ENCODE measurements at regions not wholly inside any gene's neighbourhood (a gene's known extent, or its start where the extent isn't known, plus 50 kb on each side); places are given as distances from the start of the nearest gene placed in this dataset.
A peak's percentile ranks its signal among the peaks of the same experiment; 100 is the strongest.

GRCh38 chr3:71903936-71904335 lies 119.0 kb upstream of the PROK2 start:
- H4K20me1 ChIP-seq (ENCODE audit: insufficient read depth, low read length): peaks cover 44% of the 10 kb centered on the region
- Mint-ChIP-seq H3K4me1 (peaks cover 53% of the 10 kb centered on the region), H3K9me3 (peaks cover 0 to 32% (median 13%) of the 10 kb centered on the region in 7 donors), H3K27me3 (ENCODE audit: low read depth in 3 of 3) (peaks cover 92 to 95% (median 94%) of the 10 kb centered on the region in 3 donors), H3K4me3 (peak overlapping the region in 1 of 2 donors; percentile 76), H3K27ac (no peak overlapping the region), H3K36me3 (peaks cover 12 to 13% of the 10 kb centered on the region in 2 donors)
- H3K79me2 ChIP-seq (ENCODE audit: insufficient read depth, low read length): no peaks in the 10 kb centered on the region
- no peak for DNase-seq
- no peak overlapping the region for H3K4me3 ChIP-seq (replicated peaks in 1 of 3; ENCODE audit: low read depth in 2 of 3, low read length in 3 of 3)
- WGBS (ENCODE audit: insufficient coverage): 92% methylated on average over 4 of the region's 6 CpGs
- H3K9me3 ChIP-seq (replicated peaks in 1 of 2; ENCODE audit: control insufficient read depth in 1 of 2, insufficient read depth in 1 of 2, low read length in 2 of 2): peaks cover 5% of the 10 kb centered on the region in 2 donors
- H3K9ac ChIP-seq (ENCODE audit: insufficient read depth, low read length, poor library complexity, severe bottlenecking): no peak overlapping the region
- H3K27ac ChIP-seq (ENCODE audit: low read depth in 1 of 2, low read length in 2 of 2): no peak overlapping the region
- TF ChIP-seq, protein P1, sequence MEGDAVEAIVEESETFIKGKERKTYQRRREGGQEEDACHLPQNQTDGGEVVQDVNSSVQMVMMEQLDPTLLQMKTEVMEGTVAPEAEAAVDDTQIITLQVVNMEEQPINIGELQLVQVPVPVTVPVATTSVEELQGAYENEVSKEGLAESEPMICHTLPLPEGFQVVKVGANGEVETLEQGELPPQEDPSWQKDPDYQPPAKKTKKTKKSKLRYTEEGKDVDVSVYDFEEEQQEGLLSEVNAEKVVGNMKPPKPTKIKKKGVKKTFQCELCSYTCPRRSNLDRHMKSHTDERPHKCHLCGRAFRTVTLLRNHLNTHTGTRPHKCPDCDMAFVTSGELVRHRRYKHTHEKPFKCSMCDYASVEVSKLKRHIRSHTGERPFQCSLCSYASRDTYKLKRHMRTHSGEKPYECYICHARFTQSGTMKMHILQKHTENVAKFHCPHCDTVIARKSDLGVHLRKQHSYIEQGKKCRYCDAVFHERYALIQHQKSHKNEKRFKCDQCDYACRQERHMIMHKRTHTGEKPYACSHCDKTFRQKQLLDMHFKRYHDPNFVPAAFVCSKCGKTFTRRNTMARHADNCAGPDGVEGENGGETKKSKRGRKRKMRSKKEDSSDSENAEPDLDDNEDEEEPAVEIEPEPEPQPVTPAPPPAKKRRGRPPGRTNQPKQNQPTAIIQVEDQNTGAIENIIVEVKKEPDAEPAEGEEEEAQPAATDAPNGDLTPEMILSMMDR (IDR thresholded peaks at IDR 0.05): no peak
- peaks cover 65 to 84% of the 10 kb centered on the region in 2 donors for H3K27me3 ChIP-seq (ENCODE audit: control insufficient read depth in 2 of 2, insufficient read depth in 2 of 2, low read length in 2 of 2)
- peaks cover 45 to 50% of the 10 kb centered on the region in 2 donors for H3K4me1 ChIP-seq (ENCODE audit: control insufficient read depth in 1 of 2, insufficient read depth in 2 of 2, low read length in 2 of 2)
- no peaks in the 10 kb centered on the region for H3K36me3 ChIP-seq (replicated peaks in 1 of 2; ENCODE audit: control insufficient read depth in 1 of 2, insufficient read depth in 2 of 2, low read length in 2 of 2)
- intact Hi-C loops (cut with micrococcal nuclease): loop anchor here in 1 of 2 donors (10.0 kb wide), 1 partner anchor 201 kb away; no protein-coding TSS in a partner anchor
- no peak overlapping the region for H2AFZ ChIP-seq (ENCODE audit: insufficient read depth, low read depth, low read length, poor library complexity, severe bottlenecking)
- H3K4me2 ChIP-seq (replicated peaks; ENCODE audit: extremely low read depth, low read length, poor library complexity, severe bottlenecking): no peak overlapping the region

GRCh38 chr3:71903112-71903495 lies 118.2 kb upstream of the PROK2 start:
- peak in 2 of 3 donors; percentile 28 to 29 for DNase-seq
- WGBS (ENCODE audit: insufficient coverage): 0% methylated on average over 1 of the region's 2 CpGs
- Mint-ChIP-seq H3K36me3 (peaks cover 7 to 12% of the 10 kb centered on the region in 2 donors), H3K9me3 (peaks cover 0 to 28% (median 13%) of the 10 kb centered on the region in 7 donors), H3K27ac (no peak overlapping the region), H3K4me3 (peak overlapping the region in 1 of 2 donors; percentile 76), H3K4me1 (peaks cover 53% of the 10 kb centered on the region), H3K27me3 (ENCODE audit: low read depth in 3 of 3) (peaks cover 92 to 95% (median 94%) of the 10 kb centered on the region in 3 donors)
- H3K79me2 ChIP-seq (ENCODE audit: insufficient read depth, low read length): no peaks in the 10 kb centered on the region
- H3K27ac ChIP-seq (ENCODE audit: low read depth in 1 of 2, low read length in 2 of 2): no peak overlapping the region
- peaks cover 39% of the 10 kb centered on the region for H4K20me1 ChIP-seq (ENCODE audit: insufficient read depth, low read length)
- H3K4me3 ChIP-seq (replicated peaks in 1 of 3; ENCODE audit: low read depth in 2 of 3, low read length in 3 of 3): no peak overlapping the region
- H3K9ac ChIP-seq (ENCODE audit: insufficient read depth, low read length, poor library complexity, severe bottlenecking): no peak overlapping the region
- peaks cover 5% of the 10 kb centered on the region in 2 donors for H3K9me3 ChIP-seq (replicated peaks in 1 of 2; ENCODE audit: control insufficient read depth in 1 of 2, insufficient read depth in 1 of 2, low read length in 2 of 2)
- H3K27me3 ChIP-seq (ENCODE audit: control insufficient read depth in 2 of 2, insufficient read depth in 2 of 2, low read length in 2 of 2): peaks cover 65 to 84% of the 10 kb centered on the region in 2 donors
- no peak overlapping the region for H3K4me2 ChIP-seq (replicated peaks; ENCODE audit: extremely low read depth, low read length, poor library complexity, severe bottlenecking)
- no peaks in the 10 kb centered on the region for H3K36me3 ChIP-seq (replicated peaks in 1 of 2; ENCODE audit: control insufficient read depth in 1 of 2, insufficient read depth in 2 of 2, low read length in 2 of 2)
- peaks cover 45 to 50% of the 10 kb centered on the region in 2 donors for H3K4me1 ChIP-seq (ENCODE audit: control insufficient read depth in 1 of 2, insufficient read depth in 2 of 2, low read length in 2 of 2)
- no peak overlapping the region for H2AFZ ChIP-seq (ENCODE audit: insufficient read depth, low read depth, low read length, poor library complexity, severe bottlenecking)
- TF ChIP-seq, protein P1 (IDR thresholded peaks at IDR 0.05): no peak
- intact Hi-C loops (cut with micrococcal nuclease): loop anchor here in 1 of 2 donors (10.0 kb wide), 1 partner anchor 202 kb away; no protein-coding TSS in a partner anchor
